ENCODE measurements at regions not wholly inside any gene's neighbourhood (a gene's known extent, or its start where the extent isn't known, plus 50 kb on each side); places are given as distances from the start of the nearest gene placed in this dataset.

GRCh38 chr11:15705891-15706290 is 591.2 kb downstream of the INSC start:
- TF ChIP-seq CTCF (IDR thresholded peaks at IDR 0.05) (no peak), POLR2A (IDR thresholded peaks at IDR 0.05) (no peak)
- no peak for DNase-seq
- no peak for ATAC-seq
- Histone ChIP-seq H3K27me3 (no peaks in the 10 kb centered on the region), H3K4me1 (peaks cover 0 to 19% (median 7%) of the 10 kb centered on the region in 12 donors), H3K4me3 (no peak overlapping the region), H3K9me3 (no peaks in the 10 kb centered on the region), H3K36me3 (no peaks in the 10 kb centered on the region), H3K27ac (no peak overlapping the region)
- 82 to 95% (median 93%) methylated on average over 5 of the region's 5 CpGs for WGBS, 4 donors
- intact Hi-C loops (cut with DNase I): no loop called here

- H3K4me3 ChIP-seq: no peak overlapping the region
- intact Hi-C loops (cut with DNase I): no loop called here
- H3K9me3 ChIP-seq: no peaks in the 10 kb centered on the region
- DNase-seq: no peak
- no peak for TF ChIP-seq CTCF (IDR thresholded peaks at IDR 0.05)
- TF ChIP-seq POLR2A (IDR thresholded peaks at IDR 0.05): no peak
- no peak for ATAC-seq
- H3K27ac ChIP-seq: no peak overlapping the region
- H3K36me3 ChIP-seq: no peaks in the 10 kb centered on the region
- no peaks in the 10 kb centered on the region for H3K27me3 ChIP-seq
- H3K4me1 ChIP-seq: peaks cover 0 to 27% (median 7%) of the 10 kb centered on the region in 12 donors
- 80 to 92% (median 90%) methylated on average over 1 of the region's 1 CpG for WGBS, 4 donors
These were observed 592.5 kb downstream of the INSC start for GRCh38 chr11:15707194-15707593.

- Histone ChIP-seq H3K27me3 (no peaks in the 10 kb centered on the region), H3K36me3 (no peaks in the 10 kb centered on the region), H3K4me3 (no peak overlapping the region), H3K9me3 (no peaks in the 10 kb centered on the region), H3K27ac (peak overlapping the region in 1 of 12 donors; percentile 30), H3K4me1 (peaks cover 0 to 27% (median 7%) of the 10 kb centered on the region in 12 donors)
- intact Hi-C loops (cut with DNase I): no loop called here
- TF ChIP-seq POLR2A (IDR thresholded peaks at IDR 0.05) (no peak), CTCF (IDR thresholded peaks at IDR 0.05) (peak in 2 of 12 donors; percentile 21 to 24)
- ATAC-seq (peak in 3 of 4 donors; percentile 49 to 84 (median 65)), DNase-seq (peak in 4 of 5 donors; percentile 26 to 49 (median 34))
- WGBS, 4 donors: 40 to 49% (median 48%) methylated on average over 2 of the region's 2 CpGs
These were observed 593.2 kb downstream of the INSC start for GRCh38 chr11:15707971-15708370.

GRCh38 chr11:15710580-15711275 is 596.0 kb downstream of the INSC start:
- Histone ChIP-seq H3K27ac (peak overlapping the region in 2 of 12 donors; percentile 1 to 14), H3K27me3 (no peaks in the 10 kb centered on the region), H3K9me3 (no peaks in the 10 kb centered on the region), H3K4me3 (no peak overlapping the region), H3K36me3 (no peaks in the 10 kb centered on the region), H3K4me1 (peaks cover 0 to 27% (median 7%) of the 10 kb centered on the region in 12 donors)
- WGBS, 4 donors: 56 to 67% (median 62%) methylated on average over 3 of the region's 3 CpGs
- peak in 1 of 4 donors; percentile 22 for ATAC-seq
- TF ChIP-seq POLR2A (IDR thresholded peaks at IDR 0.05): no peak
- TF ChIP-seq CTCF (IDR thresholded peaks at IDR 0.05): no peak
- intact Hi-C loops (cut with DNase I): no loop called here
- DNase-seq: no peak
